ENCODE measurements at regions not wholly inside any gene's neighbourhood (a gene's known extent, or its start where the extent isn't known, plus 50 kb on each side); places are given as distances from the start of the nearest gene placed in this dataset.

DNA sequence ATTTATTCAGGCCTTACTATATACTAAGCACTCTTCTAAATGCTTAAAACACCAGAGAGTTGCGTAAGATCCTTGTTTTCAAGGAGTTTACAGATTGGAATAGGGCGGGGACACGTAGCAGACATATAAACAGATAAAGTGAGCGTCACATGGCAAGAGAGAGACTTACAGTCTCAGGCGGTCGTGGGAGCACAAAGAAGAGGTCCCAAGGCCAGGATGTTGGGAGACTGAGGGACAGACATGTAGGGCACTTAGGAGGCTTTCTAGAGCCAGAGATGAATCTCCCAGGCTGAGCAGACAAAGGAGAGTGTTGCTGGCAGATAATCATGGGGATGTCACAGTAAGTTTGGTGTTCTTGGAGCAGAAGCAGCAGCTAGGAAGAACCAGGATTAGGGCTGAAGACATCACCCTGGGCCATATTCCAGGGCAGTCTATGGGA is 119.1 kb upstream of the ANKFN1 start:
- TF ChIP-seq, protein P1, sequence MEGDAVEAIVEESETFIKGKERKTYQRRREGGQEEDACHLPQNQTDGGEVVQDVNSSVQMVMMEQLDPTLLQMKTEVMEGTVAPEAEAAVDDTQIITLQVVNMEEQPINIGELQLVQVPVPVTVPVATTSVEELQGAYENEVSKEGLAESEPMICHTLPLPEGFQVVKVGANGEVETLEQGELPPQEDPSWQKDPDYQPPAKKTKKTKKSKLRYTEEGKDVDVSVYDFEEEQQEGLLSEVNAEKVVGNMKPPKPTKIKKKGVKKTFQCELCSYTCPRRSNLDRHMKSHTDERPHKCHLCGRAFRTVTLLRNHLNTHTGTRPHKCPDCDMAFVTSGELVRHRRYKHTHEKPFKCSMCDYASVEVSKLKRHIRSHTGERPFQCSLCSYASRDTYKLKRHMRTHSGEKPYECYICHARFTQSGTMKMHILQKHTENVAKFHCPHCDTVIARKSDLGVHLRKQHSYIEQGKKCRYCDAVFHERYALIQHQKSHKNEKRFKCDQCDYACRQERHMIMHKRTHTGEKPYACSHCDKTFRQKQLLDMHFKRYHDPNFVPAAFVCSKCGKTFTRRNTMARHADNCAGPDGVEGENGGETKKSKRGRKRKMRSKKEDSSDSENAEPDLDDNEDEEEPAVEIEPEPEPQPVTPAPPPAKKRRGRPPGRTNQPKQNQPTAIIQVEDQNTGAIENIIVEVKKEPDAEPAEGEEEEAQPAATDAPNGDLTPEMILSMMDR (IDR thresholded peaks at IDR 0.05): no peak
- TF ChIP-seq POLR2A (IDR thresholded peaks at IDR 0.05): no peak
- TF ChIP-seq POLR2AphosphoS5 (IDR thresholded peaks at IDR 0.05): no peak
